ENCODE measurements at regions not wholly inside any gene's neighbourhood (a gene's known extent, or its start where the extent isn't known, plus 50 kb on each side); places are given as distances from the start of the nearest gene placed in this dataset.

DNA sequence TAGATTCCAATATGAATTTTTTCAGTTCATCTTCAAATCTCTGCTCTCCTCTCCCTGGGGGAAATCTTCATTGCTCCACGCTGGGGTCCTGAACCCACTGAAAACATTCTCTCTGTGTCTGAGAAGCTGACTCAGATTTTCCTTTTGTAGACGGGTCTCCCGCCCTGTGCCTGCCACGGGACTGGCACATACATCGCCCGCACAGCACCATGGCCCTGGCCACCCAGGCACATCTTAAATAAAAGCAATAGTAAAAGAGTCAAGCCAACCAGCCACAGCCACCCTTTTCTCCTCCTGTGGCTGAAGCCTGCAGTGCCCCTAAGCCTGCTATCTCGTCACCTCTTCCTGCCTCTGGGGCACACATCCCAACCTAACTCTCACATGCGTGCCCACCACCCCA is 301.2 kb downstream of the ZNF536 start:
- no peak for DNase-seq

DNA sequence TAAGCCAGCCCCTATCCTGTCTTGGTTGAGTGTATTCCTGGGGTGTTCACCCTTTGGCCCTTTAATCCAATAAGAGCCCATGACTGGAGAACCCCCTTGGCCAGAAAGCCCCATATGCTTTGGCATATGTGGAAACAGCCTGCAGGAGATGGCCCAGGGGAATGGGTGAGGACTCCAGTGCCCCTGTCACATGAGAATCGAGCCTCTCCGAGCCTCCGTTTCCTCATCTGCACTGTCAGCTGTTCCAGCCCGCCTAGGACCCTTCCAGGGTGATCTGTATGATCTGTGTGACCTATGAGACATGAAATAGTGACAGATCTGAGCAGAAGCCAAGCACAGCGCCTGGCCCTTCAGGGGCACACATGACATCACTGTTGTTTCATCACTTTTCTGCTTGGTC is 300.7 kb downstream of the ZNF536 start:
- DNase-seq = no peak

DNA sequence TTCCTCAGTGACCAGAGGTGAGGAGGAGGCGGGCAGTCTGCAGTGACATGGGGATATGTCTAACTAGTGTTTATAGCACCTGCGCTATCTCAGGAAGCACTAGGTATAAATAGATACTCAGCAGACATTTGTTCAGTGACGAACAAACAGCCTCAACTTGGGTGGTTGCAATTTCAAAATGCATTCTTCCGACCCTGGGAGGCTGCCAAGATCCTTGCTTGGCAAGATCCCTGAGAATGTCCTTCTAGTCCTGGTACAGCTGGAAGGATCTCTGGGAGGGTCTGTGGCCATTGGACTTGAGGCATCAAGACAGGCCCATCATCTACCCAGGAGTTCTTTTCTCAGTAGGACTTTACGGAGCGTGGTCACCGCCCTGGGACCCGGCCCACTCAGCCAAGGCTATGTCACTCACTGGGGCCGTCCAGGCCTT is 299.5 kb downstream of the ZNF536 start:
- DNase-seq = no peak

DNA sequence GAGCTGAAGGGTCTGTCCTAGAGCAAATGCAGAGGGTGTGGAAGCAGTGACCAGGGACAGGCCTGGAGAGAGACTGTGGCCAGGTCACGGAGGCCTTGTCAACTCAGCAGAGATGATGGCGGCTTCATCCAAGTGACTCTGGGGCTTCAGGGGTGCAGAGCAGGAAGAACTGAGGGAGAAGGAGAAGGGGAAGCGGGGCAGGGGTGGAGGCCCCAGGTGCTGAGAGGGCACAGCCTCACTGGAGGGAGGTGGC is 299.1 kb downstream of the ZNF536 start:
- DNase-seq = no peak

DNA sequence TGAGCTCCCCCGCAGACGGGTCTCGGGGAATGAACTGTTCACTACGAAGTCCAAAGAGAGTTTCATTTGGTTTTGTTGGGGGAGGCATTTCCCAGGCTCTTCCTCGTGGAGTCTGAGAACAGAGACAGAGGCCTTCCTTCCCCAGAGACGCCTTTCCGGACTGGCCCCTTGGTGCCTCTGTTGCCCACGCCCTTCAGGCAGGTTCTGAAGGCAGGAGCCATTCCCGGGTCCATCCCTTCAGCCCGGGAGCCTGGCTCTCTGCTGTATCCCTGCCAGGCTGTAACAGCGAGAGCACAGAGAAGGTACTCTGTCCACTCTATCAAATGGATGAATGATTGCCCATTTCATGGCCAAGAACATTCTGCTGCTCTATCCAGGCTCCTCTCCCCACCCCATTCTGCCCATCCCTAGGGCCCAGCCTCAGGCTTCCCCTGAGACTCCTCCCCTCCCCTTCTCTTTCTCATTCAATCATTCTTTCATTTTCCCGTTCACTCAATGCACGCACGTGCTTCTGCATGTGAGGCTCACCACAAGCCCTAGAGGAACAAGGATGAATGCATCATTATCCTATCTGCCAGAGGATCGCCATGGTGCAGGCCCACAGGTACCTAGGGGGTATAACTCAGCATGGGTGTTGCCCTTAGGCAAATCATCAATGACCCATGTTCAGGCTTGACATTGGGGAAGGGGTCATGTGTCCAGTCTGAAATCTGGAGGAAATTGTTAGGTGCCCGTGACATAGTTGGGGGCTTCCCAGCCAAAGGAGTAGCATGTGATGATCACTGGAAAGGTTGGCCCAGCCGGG is 298.6 kb downstream of the ZNF536 start:
- DNase-seq = no peak

DNA sequence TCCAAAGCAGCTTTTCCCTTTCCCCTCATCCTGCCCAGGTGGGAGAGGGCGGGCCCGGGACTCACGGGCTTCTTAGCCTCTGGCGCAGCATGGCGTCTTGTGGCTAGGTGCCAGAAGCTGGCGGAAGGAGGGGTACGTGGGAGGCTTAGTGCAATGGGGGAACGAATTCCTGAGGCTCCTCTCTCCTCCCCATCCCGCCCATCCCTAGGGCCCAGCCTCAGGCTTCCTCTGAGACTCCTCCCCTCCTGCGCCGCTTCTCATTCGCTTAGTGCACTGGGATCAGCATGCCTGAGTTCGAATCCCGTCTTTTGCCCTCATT is 297.8 kb downstream of the ZNF536 start:
- no peak for DNase-seq

DNA sequence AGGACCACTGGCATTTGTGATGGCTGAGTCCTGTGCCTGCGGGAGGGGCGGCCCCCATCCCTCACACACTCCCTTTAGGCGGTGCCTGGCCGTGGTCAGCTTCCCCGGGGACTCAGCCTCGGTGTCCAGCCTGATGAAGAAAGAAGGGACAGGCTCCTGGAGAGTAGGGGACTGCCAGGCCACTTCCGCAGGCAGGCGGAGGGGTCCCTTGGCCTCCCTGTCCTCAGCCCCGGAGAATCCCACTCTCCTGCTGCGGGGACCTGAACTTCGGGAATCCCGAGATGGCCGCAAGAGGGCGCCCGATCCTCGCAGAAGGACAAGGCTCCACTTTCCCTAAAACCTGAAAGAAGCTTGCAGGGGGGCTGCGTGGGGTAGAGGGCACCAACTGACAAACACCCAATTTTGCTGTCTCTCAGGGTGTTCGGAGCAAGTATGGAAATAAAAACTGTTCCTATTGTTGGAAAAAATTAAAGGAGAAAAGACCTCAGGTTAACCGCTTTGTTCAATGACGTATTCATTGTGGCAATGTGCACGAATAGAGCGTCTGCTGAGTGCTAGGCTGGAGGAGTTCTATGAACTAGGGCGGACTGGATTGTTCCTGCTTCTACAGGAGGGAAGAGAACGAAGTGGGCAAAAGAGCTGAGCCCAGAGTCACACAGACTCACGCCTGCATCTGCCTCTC is 297.3 kb downstream of the ZNF536 start:
- DNase-seq = peak; percentile 24

DNA sequence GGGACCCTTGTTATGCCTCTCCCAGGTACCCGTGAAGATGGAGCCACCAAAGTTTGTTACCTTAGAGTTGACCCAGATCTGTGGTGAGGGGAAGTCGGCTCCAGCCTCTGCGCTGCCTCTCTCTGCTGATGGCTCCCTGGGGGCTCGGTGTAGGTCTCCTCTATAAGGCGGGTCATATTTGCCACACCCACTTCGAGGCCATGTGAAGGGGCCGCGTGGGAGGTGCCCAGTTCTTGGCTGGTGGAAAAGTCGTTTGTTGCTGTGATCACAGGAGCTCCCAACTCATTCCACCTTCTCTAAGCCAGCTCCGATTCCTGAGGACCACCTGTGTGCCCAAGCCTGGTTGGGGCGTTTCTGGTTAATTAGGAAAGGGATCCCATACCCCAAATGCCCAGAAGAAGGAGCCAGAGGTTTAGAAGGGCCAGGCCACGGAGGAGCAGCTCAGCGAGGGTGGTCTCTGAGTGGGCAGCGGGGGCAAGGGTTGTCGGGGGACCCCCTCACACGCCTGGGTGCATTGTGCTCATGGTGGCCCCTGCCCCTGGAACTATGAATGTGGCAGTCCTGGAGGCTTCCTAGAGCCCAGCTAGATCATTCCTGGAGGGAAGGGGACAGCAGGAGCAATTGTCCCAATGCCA is 296.5 kb downstream of the ZNF536 start:
- no peak for DNase-seq

DNA sequence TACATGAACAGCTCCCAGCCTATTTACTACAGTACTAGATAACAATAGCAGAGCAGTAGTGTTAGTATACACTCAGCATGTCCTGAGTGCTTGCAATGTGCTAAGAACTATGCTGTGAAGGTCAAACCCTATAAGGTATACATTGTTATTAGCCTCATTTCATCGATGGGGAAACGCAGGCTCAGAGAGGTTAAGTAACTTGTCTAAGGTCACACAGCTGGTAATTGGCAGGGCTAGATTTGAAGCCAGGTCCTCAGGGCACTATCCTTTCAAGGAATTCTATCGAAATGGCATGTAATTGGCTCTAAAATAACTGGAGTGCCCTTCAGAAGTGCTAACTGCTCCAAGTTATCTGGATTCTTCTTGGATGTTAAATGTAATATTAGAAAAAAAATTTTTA is 295.6 kb downstream of the ZNF536 start:
- no peak for DNase-seq

DNA sequence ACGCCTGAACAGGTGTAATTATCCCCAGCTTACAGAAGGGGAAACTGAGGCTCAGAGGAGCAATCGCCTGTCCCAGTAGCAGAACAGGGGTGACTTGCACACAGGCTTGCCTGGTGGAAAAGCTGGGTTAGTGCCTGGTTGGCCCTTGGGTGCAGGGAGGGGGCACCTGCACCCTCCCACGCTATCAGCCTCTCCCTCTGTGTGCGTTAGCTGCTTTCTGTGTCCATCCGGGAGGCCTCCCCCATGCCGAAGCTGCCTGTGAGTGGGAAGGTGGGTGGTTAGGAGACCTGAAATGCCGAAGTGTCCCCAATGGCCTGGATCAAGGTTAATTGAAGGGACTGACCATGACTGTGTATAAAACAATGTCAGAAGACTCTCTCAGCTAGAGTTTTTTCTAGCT is 295.0 kb downstream of the ZNF536 start:
- no peak for DNase-seq

DNA sequence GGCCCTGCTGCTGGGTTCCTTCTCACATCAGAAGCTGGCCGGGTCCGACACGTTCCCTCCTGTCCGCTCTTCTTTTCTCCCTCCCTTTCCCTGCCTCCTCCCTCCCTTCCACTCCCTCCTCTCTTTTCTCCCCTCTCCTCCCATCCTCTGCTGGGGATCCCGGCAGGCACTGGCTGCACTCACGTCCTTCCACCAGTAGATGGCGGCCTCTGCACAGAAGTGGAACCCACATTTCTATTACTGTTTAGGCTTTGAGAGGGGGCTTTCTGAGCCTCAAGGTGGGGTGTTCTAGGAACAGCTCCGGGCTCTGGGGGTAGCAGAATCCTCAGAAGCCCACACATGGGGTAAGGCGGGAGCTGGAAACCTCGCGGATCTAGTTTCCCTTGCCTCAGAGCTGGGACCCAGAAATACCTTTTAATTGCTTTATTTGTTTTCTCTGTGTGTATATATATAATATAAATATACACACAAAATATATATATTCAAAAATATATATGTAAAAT is 294.2 kb downstream of the ZNF536 start:
- peak; percentile 22 for DNase-seq

DNA sequence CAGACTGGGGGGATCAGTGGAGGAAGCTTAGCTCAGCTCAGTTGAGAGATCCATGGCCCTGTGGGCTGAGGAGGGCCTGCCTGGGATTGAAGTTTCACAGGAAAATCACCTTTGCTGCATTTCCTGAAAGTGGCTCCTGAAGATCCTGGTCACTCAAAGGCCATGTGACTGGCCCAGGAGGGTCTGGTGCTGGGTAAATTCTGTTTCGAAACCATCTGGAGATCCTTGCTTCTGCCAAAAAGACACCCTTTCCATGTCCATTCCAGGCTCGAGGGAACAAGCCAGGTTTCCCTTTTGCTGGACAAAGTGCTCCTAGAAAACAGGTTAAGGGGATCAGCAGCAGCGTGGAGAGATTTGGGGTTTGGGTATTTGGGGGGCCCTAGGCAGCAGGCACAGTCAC is 293.3 kb downstream of the ZNF536 start:
- DNase-seq = no peak

DNA sequence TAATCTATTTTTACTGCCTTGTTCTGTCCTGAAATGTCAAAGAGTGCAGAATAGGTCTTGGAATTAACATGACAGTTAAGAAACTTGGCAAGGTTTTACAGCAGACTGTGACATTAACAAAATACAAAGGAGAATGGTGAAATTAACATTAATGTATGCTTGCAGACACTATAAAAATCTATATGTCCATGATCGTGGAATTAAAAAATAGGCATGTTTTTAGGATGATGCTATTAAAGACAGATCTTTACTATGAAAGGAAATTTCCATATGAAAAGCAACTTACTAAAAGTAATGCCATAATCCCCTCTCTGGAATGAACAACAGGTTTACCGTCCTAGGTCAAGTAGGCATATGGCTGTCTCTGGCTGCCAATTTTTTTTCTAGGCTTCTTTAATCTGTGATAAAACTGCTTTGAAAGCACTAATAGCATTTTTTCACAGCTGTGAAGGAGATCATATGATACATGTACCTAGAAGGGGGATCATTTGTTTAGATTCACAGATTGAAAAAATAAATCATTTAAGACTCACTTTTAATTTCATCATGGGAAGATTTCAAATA is 291.5 kb downstream of the ZNF536 start:
- DNase-seq = no peak

DNA sequence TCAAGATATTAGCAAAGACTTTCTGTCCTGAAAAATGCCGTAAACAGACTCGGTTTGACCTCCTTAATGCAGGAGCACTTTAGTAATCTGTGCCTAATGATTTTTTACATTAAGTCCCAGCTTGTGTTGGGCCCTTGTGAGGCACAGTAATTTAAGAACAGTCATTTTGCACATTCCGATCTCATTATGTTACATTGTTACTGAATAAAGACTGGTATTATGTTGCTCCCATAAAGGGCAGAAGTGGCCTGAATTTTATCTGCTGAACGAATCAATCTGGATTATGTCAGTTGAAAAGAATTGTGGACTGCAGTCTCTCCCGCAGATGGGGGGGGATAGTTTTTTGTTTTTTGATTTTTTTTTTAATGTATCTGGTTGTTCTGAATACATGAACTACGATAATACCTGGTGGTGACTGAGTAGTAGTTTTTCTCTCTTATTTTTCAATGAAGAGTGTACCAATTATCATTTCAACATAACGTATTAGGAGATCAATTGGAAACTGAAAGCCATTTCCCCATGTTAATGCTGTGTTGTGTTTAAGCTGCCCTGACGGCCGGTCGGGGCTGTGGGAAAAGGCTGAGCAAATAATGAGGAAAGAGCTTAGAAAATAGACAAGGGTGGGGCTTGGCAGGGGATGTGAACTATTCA is 290.2 kb downstream of the ZNF536 start:
- DNase-seq = no peak

DNA sequence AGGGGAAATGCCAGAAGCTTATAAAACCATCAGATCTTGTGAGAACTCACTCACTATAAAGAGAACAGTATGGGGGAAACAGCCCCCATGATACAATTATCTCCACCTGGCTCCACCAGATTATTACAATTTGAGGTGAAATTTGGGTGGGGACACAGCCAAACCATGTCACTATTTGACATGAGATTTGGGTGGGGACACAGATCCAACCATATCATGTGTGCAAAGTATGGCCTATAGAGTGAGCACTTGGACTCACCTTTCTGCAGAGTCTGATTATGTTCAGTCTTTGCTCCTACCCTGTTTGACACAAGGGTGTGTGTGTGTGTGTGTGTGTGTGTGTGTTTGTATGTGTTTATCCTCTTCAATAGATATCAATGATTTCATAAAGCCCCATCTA is 287.5 kb downstream of the ZNF536 start:
- DNase-seq = no peak

DNA sequence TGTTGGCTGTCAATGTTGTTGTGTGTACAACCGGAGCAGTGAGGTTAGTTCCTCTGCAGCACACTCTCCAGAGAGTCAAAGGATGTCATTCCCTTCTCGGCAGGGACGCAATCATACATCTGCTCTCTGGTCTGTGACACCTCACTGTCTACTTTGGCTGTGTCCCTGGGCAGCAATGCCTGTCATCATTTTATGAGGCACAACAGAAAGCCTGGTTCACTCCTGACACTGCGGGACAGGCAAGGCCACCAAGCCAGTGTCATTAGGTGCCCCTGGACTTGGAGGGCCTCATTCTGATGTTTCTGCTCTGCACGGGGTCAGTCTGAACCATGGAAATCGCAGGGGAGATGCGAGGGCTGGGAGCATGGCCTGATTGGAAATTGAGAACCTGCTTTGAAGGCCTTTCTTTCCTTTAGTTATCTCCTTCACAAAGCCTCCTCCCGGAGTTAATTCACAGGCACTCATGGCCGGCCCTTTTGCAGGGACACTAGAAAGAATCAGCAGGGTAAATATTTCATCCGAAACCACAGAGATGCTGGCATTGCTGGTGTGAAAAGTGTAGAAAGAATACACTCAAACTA is 284.4 kb downstream of the ZNF536 start:
- DNase-seq = no peak

DNA sequence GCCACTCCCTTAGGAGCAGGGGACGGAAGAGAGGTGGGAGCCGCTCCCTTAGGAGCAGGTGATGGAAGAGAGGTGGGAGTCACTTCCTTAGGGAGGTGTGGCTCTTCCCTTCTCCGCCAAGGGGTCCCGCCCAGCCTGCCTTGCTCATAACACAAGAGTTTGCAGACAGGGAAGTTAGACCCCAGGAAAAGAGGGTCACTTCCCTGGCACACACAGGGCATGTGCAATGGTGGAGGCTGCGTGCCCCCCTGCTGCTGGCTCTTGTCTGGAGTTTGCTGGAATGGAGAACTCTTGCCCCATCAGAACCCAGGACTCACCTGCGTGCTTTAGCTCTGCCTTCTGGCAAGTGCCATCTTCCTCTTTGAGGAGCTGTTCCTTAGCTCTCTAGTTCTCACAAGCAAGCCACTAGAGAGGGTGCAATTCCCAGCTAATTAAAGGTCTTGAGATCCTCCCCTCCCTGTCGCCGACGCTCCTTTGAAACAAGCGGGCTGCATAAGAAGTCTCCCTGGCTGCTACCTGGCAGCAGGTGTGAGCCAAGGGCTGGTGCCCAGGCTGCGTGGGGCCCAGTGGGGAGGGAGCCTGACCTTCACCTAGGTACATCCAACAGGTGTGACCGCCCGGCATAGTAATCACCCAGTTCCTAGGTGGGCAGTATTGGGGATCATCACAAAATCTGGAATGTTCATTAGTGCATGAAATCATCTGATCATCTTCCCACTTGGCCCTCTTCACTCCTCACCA is 281.6 kb downstream of the ZNF536 start:
- no peak for DNase-seq

DNA sequence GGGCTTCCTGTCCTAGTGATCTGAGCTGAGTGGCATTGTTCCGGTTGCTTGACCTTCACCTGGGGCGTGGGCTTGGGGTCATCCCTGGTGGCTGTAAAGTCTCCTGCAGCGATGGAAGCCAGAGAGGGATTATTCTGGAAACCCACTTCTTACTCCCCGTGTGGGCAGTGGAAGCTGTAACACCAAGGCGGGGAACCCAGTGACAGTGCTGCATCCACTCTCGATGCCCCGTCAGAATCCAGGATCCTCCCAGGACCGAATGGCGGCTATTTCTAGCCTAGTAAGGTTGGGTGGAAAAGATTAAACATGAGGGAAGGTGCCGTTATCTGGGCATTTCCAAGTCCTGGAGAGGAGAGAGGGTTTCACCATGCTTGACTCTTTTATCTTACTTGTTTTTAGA is 280.6 kb downstream of the ZNF536 start:
- no peak for DNase-seq

DNA sequence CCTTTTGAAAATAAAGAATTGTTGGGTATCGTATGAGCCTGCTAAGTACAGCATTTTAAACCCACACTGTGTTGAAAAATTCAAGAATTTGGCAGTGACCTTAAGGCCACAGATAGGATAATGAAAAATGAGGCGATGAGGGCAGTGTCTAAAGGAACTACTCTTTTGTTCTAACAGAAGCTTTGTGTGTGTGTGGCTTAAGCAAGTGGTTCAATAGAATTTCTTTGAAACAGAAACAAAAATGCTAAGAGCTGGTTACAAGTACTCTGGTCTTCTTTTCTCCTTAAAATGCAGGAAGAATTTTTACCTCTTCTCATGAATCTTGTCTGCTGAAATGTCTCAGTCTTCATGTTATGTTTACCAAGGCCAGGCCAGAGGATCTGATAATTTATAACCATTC is 279.5 kb downstream of the ZNF536 start:
- DNase-seq = no peak

DNA sequence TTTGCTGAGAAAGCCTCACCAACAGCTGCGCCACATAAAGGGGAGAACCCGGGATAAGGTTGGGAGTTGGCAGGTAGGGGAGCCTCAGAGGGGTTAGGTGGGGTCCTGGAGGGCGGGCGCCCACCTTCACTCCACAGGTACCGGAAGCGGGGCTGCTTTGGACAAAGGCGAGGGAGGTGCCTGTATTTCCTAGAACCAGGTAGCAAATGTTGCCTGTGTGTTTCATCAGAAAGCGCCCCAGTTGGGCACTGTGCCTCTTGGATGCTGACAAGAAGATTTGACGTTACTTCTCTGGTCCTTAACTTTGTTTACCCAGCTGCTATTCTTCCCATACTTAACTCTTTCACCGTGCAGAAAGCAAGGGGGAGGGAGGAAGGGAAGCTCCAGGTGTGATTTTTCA is 278.9 kb downstream of the ZNF536 start:
- no peak for DNase-seq

DNA sequence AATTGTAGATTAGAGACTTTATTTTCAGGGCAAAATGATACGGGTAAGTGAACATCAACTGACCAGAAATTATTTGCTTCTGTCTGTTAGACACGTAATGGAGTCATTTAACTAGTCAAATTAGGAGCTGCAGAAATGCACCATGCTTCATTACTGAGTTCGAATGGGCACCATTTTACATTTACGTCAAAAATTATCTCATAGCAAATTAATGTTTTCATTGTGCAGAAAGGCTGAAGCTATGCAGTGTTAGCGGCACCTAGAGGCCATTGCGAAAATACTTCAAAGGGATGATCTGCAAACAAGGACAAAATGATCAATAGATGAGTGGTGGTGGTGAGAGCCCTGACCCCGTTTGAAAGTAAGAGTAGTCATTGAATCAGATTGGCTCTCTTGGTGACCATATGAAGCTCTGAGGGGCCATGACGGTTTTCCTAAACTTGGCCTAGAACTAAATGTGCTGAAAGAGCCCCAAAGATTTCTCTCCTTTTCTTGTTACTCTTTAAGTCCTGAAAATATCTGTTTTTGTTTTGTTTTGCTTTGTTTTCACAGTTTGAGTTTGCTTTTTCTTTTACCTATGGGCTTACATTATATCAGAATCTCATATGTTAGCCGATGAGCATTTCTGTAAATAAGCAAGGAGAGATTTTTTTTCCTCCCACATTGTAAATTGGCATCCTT is 277.9 kb downstream of the ZNF536 start:
- peak; percentile 37 for DNase-seq

Data from EL (cell line).